Calu3 (cell line): ENCODE measurements at regions not wholly inside any gene's neighbourhood (a gene's known extent, or its start where the extent isn't known, plus 50 kb on each side); places are given as distances from the start of the nearest gene placed in this dataset.

ENCODE experiments used
- BruUV-seq: library from RNA; stranded (reverse); fragments of 400-500 nt; replicated peaks from 2 replicates; lab custom pipeline; 2021; lab: Mats Ljungman, UMichigan
- CTCF ChIA-PET: fragments of 300-600 bp; sonication (Branson Sonifier 250); formaldehyde crosslinking; loops from one replicate; lab custom pipeline; 2022; ENCODE audit warnings: antibody characterized with exemption; lab: Charles Lee
- DNase-seq: peaks from one replicate; pipeline ENCODE4 v3.0.0; 2022
- H3K27ac Mint-ChIP-seq: one replicate; pipeline ENCODE4 v1.8.0; 2022; ENCODE audit warnings: mixed read lengths; ENCODE audit not compliant: unreplicated experiment
- H3K27me3 Mint-ChIP-seq: one replicate; pipeline ENCODE4 v1.8.0; 2022; ENCODE audit warnings: mixed read lengths; ENCODE audit not compliant: unreplicated experiment
- H3K36me3 Mint-ChIP-seq: one replicate; pipeline ENCODE4 v1.8.0; 2022; ENCODE audit warnings: mild to moderate bottlenecking, moderate library complexity, mixed read lengths; ENCODE audit not compliant: insufficient read depth, unreplicated experiment
- H3K4me1 Mint-ChIP-seq: one replicate; pipeline ENCODE4 v1.8.0; 2022; ENCODE audit warnings: mild to moderate bottlenecking, low read depth, mixed read lengths; ENCODE audit not compliant: unreplicated experiment
- H3K4me3 Mint-ChIP-seq: one replicate; pipeline ENCODE4 v1.8.0; 2022; ENCODE audit warnings: mild to moderate bottlenecking, low read depth, moderate library complexity, mixed read lengths; ENCODE audit not compliant: unreplicated experiment
- H3K9me3 Mint-ChIP-seq: one replicate; pipeline ENCODE4 v1.8.0; 2022; ENCODE audit warnings: low read depth, mixed read lengths; ENCODE audit not compliant: unreplicated experiment
- intact Hi-C: fragments of 100-400 bp; cut with micrococcal nuclease; formaldehyde crosslinking; loops from one replicate; pipeline ENCODE4 v1.10.0; 2022; ENCODE audit not compliant: unreplicated experiment
- TF ChIP-seq, protein P1 (sequence below): fragments of 200-600 bp; IDR thresholded peaks from one replicate; pipeline ENCODE4 v1.8.0; 2022; ENCODE audit warnings: antibody characterized with exemption; ENCODE audit not compliant: unreplicated experiment

DNA sequence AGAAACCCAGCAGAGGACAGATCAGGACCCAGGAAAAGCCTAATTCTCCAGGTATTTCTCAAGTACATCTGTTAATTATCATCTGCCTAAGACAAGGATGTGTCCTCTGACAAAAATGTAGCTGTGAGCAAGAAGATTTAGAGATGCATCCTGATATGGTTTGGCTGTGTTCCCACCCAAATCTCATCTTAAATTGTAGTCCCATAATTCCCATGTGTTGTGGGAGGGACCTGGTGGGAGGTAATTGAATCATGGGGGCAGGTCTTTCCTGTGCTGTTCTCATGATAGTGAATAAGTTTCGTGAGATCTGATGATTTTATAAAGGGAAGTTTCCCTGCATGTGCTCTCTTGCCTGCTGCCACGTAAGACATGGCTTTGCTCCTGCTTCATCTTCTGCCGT is 381.8 kb downstream of the BUD13 start:
- Mint-ChIP-seq H3K4me1 (no peaks in the 10 kb centered on the region), H3K27ac (no peak overlapping the region), H3K4me3 (no peak overlapping the region), H3K36me3 (no peaks in the 10 kb centered on the region), H3K27me3 (peaks cover 35% of the 10 kb centered on the region), H3K9me3 (no peaks in the 10 kb centered on the region)
- no TSS peak for BruUV-seq
- intact Hi-C loops = no loop called here
- CTCF ChIA-PET = no interaction called here
- no peak for DNase-seq
- TF ChIP-seq, protein P1, sequence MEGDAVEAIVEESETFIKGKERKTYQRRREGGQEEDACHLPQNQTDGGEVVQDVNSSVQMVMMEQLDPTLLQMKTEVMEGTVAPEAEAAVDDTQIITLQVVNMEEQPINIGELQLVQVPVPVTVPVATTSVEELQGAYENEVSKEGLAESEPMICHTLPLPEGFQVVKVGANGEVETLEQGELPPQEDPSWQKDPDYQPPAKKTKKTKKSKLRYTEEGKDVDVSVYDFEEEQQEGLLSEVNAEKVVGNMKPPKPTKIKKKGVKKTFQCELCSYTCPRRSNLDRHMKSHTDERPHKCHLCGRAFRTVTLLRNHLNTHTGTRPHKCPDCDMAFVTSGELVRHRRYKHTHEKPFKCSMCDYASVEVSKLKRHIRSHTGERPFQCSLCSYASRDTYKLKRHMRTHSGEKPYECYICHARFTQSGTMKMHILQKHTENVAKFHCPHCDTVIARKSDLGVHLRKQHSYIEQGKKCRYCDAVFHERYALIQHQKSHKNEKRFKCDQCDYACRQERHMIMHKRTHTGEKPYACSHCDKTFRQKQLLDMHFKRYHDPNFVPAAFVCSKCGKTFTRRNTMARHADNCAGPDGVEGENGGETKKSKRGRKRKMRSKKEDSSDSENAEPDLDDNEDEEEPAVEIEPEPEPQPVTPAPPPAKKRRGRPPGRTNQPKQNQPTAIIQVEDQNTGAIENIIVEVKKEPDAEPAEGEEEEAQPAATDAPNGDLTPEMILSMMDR = no peak

DNA sequence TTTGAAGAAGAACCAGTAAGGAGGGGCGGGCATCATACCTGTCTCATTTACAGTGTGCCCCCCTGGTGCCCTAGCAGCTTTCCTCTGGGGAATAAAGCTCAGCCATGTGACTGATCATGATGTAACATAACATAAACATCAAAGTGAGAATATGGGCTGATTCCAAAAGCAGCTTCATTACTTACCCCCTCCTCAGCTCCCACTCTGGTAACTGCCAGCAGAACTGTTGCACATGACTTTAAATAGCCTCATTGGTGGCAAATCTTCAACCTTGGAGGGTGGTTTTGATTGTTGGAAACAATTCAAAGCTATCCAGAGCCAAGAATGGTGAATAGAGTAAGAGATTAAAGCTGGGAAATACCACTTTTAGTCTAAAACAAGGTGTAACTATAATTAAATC is 384.6 kb downstream of the BUD13 start:
- TF ChIP-seq, protein P1 = no peak
- Mint-ChIP-seq H3K9me3 (no peaks in the 10 kb centered on the region), H3K27ac (no peak overlapping the region), H3K4me1 (no peaks in the 10 kb centered on the region), H3K4me3 (no peak overlapping the region), H3K27me3 (peaks cover 40% of the 10 kb centered on the region), H3K36me3 (no peaks in the 10 kb centered on the region)
- DNase-seq = no peak
- intact Hi-C loops = loop anchor here (10.0 kb wide), 1 partner anchor 107 kb away; no protein-coding TSS in a partner anchor
- CTCF ChIA-PET = no interaction called here
- BruUV-seq = no TSS peak

DNA sequence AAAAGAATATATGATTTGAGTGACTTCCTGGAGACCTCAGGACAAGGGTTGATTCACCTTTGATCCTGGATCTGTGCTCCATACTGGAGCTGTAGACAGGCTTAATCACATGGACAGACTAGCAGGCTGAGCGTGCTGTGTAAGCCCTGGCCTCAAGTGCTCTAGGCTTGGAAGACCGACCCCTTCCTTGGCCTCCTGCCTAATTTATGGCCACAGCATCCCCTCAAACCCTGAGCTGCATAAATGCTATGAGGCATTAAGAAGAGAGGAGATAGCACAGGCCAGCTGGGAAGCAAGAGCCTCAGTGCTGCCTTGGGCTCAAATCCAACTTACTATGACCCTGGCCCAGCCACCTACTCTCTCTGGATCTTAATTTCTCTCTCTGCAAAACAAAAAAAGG is 385.1 kb downstream of the BUD13 start:
- CTCF ChIA-PET = no interaction called here
- peaks cover 45% of the 10 kb centered on the region for H3K27me3 Mint-ChIP-seq
- H3K9me3 Mint-ChIP-seq = no peaks in the 10 kb centered on the region
- intact Hi-C loops = loop anchor here (10.0 kb wide), 1 partner anchor 107 kb away; no protein-coding TSS in a partner anchor
- no TSS peak for BruUV-seq
- H3K4me3 Mint-ChIP-seq = no peak overlapping the region
- DNase-seq = no peak
- no peaks in the 10 kb centered on the region for H3K36me3 Mint-ChIP-seq
- no peaks in the 10 kb centered on the region for H3K4me1 Mint-ChIP-seq
- H3K27ac Mint-ChIP-seq = no peak overlapping the region
- TF ChIP-seq, protein P1 = no peak

DNA sequence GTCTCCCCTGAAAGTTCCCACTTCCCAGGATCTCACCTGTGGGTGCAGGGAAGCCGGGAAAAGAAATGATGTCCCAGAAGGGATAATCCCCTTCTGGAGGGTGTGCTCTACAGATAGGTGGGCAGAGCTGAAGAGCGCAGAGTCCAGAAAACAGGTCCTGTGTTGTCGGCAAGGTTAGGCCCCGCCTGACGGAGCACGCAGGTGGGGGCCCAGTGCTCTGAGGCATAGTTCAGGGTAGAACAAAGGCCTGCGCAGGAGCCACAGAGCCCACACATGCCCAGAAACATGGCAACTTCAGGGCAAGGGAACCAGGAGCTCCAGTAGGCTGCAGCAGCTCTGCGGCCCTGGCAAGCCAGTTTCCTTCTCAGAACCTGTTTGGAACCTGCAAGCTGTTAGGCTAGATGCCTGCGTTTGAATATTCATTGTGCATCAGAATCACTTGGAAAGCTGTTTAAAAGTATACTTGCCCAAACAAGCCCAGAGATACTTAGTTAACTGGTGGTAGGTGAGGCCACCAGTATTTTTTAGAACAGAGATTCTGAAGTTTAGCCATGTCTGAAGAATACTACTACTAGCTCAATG is 386.6 kb downstream of the BUD13 start:
- Mint-ChIP-seq H3K4me3 (no peak overlapping the region), H3K9me3 (no peaks in the 10 kb centered on the region), H3K36me3 (no peaks in the 10 kb centered on the region), H3K27me3 (peaks cover 53% of the 10 kb centered on the region), H3K4me1 (no peaks in the 10 kb centered on the region), H3K27ac (no peak overlapping the region)
- DNase-seq = no peak
- TF ChIP-seq, protein P1 = no peak
- intact Hi-C loops = loop anchor here (10.0 kb wide), 1 partner anchor 109 kb away; no protein-coding TSS in a partner anchor
- CTCF ChIA-PET = no interaction called here
- no TSS peak for BruUV-seq
